ENCODE measurements at regions not wholly inside any gene's neighbourhood (a gene's known extent, or its start where the extent isn't known, plus 50 kb on each side); places are given as distances from the start of the nearest gene placed in this dataset.

- TF ChIP-seq, protein P1, sequence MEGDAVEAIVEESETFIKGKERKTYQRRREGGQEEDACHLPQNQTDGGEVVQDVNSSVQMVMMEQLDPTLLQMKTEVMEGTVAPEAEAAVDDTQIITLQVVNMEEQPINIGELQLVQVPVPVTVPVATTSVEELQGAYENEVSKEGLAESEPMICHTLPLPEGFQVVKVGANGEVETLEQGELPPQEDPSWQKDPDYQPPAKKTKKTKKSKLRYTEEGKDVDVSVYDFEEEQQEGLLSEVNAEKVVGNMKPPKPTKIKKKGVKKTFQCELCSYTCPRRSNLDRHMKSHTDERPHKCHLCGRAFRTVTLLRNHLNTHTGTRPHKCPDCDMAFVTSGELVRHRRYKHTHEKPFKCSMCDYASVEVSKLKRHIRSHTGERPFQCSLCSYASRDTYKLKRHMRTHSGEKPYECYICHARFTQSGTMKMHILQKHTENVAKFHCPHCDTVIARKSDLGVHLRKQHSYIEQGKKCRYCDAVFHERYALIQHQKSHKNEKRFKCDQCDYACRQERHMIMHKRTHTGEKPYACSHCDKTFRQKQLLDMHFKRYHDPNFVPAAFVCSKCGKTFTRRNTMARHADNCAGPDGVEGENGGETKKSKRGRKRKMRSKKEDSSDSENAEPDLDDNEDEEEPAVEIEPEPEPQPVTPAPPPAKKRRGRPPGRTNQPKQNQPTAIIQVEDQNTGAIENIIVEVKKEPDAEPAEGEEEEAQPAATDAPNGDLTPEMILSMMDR (IDR thresholded peaks at IDR 0.05), result no peak
- Histone ChIP-seq H3K27me3 (no peaks in the 10 kb centered on the region), H3K4me1 (peaks cover 5 to 11% of the 10 kb centered on the region in 2 donors), H3K36me3 (no peaks in the 10 kb centered on the region), H3K9me3 (no peaks in the 10 kb centered on the region), H3K4me3 (no peak overlapping the region), H3K27ac (no peak overlapping the region)
- DNase-seq (ENCODE audit: low spot score in 2 of 2), result no peak
- intact Hi-C loops (cut with DNase I), result no loop called here
Measured at GRCh38 chr13:76725211-76725610, 161.0 kb downstream of the KCTD12 start.

- Histone ChIP-seq H3K9me3 (no peaks in the 10 kb centered on the region), H3K36me3 (no peaks in the 10 kb centered on the region), H3K27ac (no peak overlapping the region), H3K4me1 (peaks cover 5 to 11% of the 10 kb centered on the region in 2 donors), H3K27me3 (no peaks in the 10 kb centered on the region), H3K4me3 (no peak overlapping the region)
- TF ChIP-seq, protein P1 (IDR thresholded peaks at IDR 0.05), result no peak
- DNase-seq (ENCODE audit: low spot score in 2 of 2), result no peak
- intact Hi-C loops (cut with DNase I), result no loop called here
Measured at GRCh38 chr13:76724421-76724820, 161.8 kb downstream of the KCTD12 start.

- H3K4me1 ChIP-seq, result peaks cover 5 to 11% of the 10 kb centered on the region in 2 donors
- no peaks in the 10 kb centered on the region for H3K27me3 ChIP-seq
- intact Hi-C loops (cut with DNase I), result no loop called here
- no peak for DNase-seq (ENCODE audit: low spot score in 2 of 2)
- H3K4me3 ChIP-seq, result no peak overlapping the region
- peak overlapping the region in 1 of 2 donors; percentile 30 for H3K27ac ChIP-seq
- TF ChIP-seq, protein P1 (IDR thresholded peaks at IDR 0.05), result no peak
- no peaks in the 10 kb centered on the region for H3K9me3 ChIP-seq
- no peaks in the 10 kb centered on the region for H3K36me3 ChIP-seq
Measured at GRCh38 chr13:76723551-76724232, 162.5 kb downstream of the KCTD12 start.

DNA sequence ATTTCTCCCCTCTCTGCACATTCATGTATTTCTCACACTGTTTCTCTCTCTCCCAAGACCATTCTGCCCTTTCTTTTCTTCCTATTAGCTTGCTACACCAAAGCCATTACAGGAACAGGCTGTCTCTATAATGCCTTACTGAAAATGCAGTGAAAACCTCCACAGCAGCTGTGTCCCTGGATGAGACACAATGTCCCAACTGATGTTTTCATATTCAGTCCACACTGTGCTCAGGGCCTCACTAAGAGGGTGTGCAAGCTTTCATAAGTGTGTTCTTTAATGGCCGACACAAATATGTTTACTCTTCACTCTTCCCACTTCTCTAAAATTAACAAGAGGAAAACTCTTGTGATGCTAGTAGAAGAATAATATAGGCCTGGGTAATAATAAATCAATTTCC is 163.4 kb downstream of the KCTD12 start:
- TF ChIP-seq, protein P1 (IDR thresholded peaks at IDR 0.05), result no peak

DNA sequence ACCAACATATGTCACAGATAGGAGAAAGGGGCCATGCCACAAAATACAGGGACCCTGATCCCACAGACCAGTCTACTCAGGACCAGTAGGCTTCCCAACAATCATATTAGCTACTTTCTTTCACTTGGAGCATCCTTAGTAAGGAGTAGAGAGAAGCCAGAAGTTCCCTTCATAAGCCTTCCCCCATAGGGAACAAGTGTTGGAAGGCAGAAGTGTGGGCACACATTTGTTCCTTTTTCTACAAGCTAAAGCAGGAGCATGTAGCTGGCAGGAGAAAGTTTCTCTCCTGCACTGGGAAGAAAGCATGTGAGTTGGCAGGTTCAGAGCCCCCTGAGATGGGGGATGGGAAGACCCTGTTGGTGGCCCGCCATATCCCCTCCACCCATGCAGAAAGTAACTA is 165.4 kb downstream of the KCTD12 start:
- intact Hi-C loops (cut with DNase I), result no loop called here
- no peaks in the 10 kb centered on the region for H3K27me3 ChIP-seq
- DNase-seq (ENCODE audit: low spot score in 2 of 2), result no peak
- no peaks in the 10 kb centered on the region for H3K9me3 ChIP-seq
- TF ChIP-seq, protein P1 (IDR thresholded peaks at IDR 0.05), result no peak
- H3K36me3 ChIP-seq, result no peaks in the 10 kb centered on the region
- no peak overlapping the region for H3K27ac ChIP-seq
- H3K4me1 ChIP-seq, result peaks cover 5 to 11% of the 10 kb centered on the region in 2 donors
- no peak overlapping the region for H3K4me3 ChIP-seq

More for the DNA sequence above, 163.4 kb downstream of the KCTD12 start:
- Histone ChIP-seq H3K27me3 (no peaks in the 10 kb centered on the region), H3K36me3 (no peaks in the 10 kb centered on the region), H3K4me3 (no peak overlapping the region), H3K9me3 (no peaks in the 10 kb centered on the region), H3K4me1 (peaks cover 5 to 11% of the 10 kb centered on the region in 2 donors), H3K27ac (no peak overlapping the region)
- DNase-seq (ENCODE audit: low spot score in 2 of 2), result no peak
- intact Hi-C loops (cut with DNase I), result no loop called here

Measured in ascending aorta (tissue), 2 donors.